HCT116 (cell line): ENCODE measurements at regions not wholly inside any gene's neighbourhood (a gene's known extent, or its start where the extent isn't known, plus 50 kb on each side); places are given as distances from the start of the nearest gene placed in this dataset.

Experiments used
- ATAC-seq: fragments of 200-7000 bp; cut with Tn5 transposase; 2 replicates; pipeline ENCODE4 v1.9.1; 2020; ENCODE audit warnings: mild to moderate bottlenecking, moderate library complexity
- BruUV-seq: library from RNA; stranded (reverse); fragments of 400-500 nt; replicated peaks from 2 replicates; lab custom pipeline; 2021; lab: Mats Ljungman, UMichigan
- CTCF ChIA-PET: fragments of 300-600 bp; sonication (Branson Sonifier 250); formaldehyde crosslinking; loops from one replicate; lab custom pipeline; 2021; ENCODE audit warnings: antibody characterized with exemption; lab: Charles Lee
- POLR2A ChIA-PET: fragments of 300-600, 350-600 bp; sonication (Branson Sonifier 250); formaldehyde crosslinking; loops from one replicate; lab custom pipeline; 2021; ENCODE audit warnings: antibody characterized with exemption; lab: Charles Lee
- RAD21 ChIA-PET, 2 experiments: fragments of 300-600 bp; sonication (Branson Sonifier 250); formaldehyde crosslinking; loops; one replicate each; lab custom pipeline; 2023; ENCODE audit warnings: low total read pairs in 2 of 2; ENCODE audit not compliant: uncharacterized antibody in 2 of 2, unreplicated experiment in 2 of 2, low non-redundant PET in 1 of 2; lab: Charles Lee
- DNase-seq: peaks from one replicate; pipeline ENCODE4 v3.0.0-alpha.2; 2010; ENCODE audit warnings: low read depth, low spot score
- H2AFZ ChIP-seq: fragments of 200-600 bp; shearing (Covaris generic), sonication (generic); 2 replicates; pipeline ENCODE4 v1.6.1; 2017; ENCODE audit warnings: low read depth, mixed run types, mixed read lengths, antibody characterized with exemption, low read length; ENCODE audit not compliant: poor library complexity, severe bottlenecking
- H3K27ac ChIP-seq: 2 replicates; pipeline ENCODE4 v1.5.1; 2012; ENCODE audit warnings: low read depth, low read length
- H3K27me3 ChIP-seq: fragments of 200-600 bp; sonication (generic); 2 replicates; pipeline ENCODE4 v1.6.1; 2016; ENCODE audit warnings: mixed run types, low read length, mixed read lengths; ENCODE audit not compliant: insufficient read depth
- H3K36me3 ChIP-seq, 2 experiments: fragments of 200-500 bp in 1 of 2; fragments of 200-600 bp in 1 of 2; sonication (Bioruptor generic) in 1 of 2; sonication (generic) in 1 of 2; 2 replicates each; pipeline versions ENCODE4 v1.5.1 to v1.6.1; 2014 to 2016; ENCODE audit warnings: low read length in 2 of 2, inconsistent platforms in 1 of 2, mixed read lengths in 1 of 2, mixed run types in 1 of 2; ENCODE audit not compliant: insufficient read depth in 2 of 2, control insufficient read depth in 1 of 2
- H3K4me1 ChIP-seq, 2 experiments: fragments of 200-600 bp in 1 of 2; sonication (generic) in 1 of 2; 2 replicates each; pipeline versions ENCODE4 v1.5.1 to v1.6.1; 2012 to 2017; ENCODE audit warnings: low read length in 2 of 2, inconsistent platforms in 1 of 2, mild to moderate bottlenecking in 1 of 2, mixed read lengths in 1 of 2, mixed run types in 1 of 2, moderate library complexity in 1 of 2; ENCODE audit not compliant: insufficient read depth in 2 of 2, control insufficient read depth in 1 of 2
- H3K4me2 ChIP-seq: fragments of 200-600 bp; sonication (generic); 2 replicates; pipeline ENCODE4 v1.6.1; 2017; ENCODE audit warnings: mixed run types, low read length, mixed read lengths
- H3K4me3 ChIP-seq, 2 experiments: fragments of 200-600 bp in 1 of 2; sonication (generic) in 1 of 2; replicated peaks in 1 of 2; 2 replicates each; pipeline ENCODE4 v1.5.1; 2011 to 2016; ENCODE audit warnings: low read length in 2 of 2, control low read depth in 1 of 2, low read depth in 1 of 2, mild to moderate bottlenecking in 1 of 2, mixed read lengths in 1 of 2, mixed run types in 1 of 2
- H3K79me2 ChIP-seq: fragments of 200-600 bp; sonication (generic); 2 replicates; pipeline ENCODE4 v1.6.1; 2017; ENCODE audit warnings: mild to moderate bottlenecking, mixed run types, low read length, moderate library complexity, mixed read lengths; ENCODE audit not compliant: insufficient read depth
- H3K9ac ChIP-seq: fragments of 200-600 bp; sonication (generic); 2 replicates; pipeline ENCODE4 v1.6.1; 2016; ENCODE audit warnings: low read length, mixed read lengths
- H3K9me2 ChIP-seq: fragments of 200-600 bp; sonication (generic), shearing (Covaris generic); 2 replicates; pipeline ENCODE4 v1.6.1; 2017; ENCODE audit warnings: mixed run types, mild to moderate bottlenecking, moderate library complexity; ENCODE audit not compliant: insufficient read depth
- H3K9me3 ChIP-seq, 2 experiments: fragments of 200-500 bp in 1 of 2; fragments of 200-600 bp in 1 of 2; sonication (Bioruptor generic) in 1 of 2; sonication (generic) in 1 of 2; 2 replicates each; pipeline ENCODE4 v1.6.1; 2014 to 2017; ENCODE audit warnings: low read length in 2 of 2, mixed read lengths in 2 of 2, inconsistent platforms in 1 of 2, low read depth in 1 of 2, mild to moderate bottlenecking in 1 of 2, mixed run types in 1 of 2, moderate library complexity in 1 of 2; ENCODE audit not compliant: control insufficient read depth in 1 of 2, insufficient read depth in 1 of 2
- H4K20me1 ChIP-seq: fragments of 200-600 bp; sonication (generic), shearing (Covaris generic); 2 replicates; pipeline ENCODE4 v1.6.1; 2017; ENCODE audit warnings: mixed run types, mild to moderate bottlenecking, moderate library complexity; ENCODE audit not compliant: insufficient read depth
- ATF3 ChIP-seq: IDR thresholded peaks from 2 replicates; pipeline ENCODE4 v1.6.1; 2012
- CBX3 ChIP-seq: IDR thresholded peaks from 2 replicates; pipeline ENCODE4 v1.6.1; 2012; ENCODE audit warnings: low read depth
- CEBPB ChIP-seq: IDR thresholded peaks from 2 replicates; pipeline ENCODE4 v1.6.1; 2012; ENCODE audit warnings: low read depth
- EGR1 ChIP-seq: IDR thresholded peaks from 2 replicates; pipeline ENCODE4 v1.6.1; 2012; ENCODE audit warnings: low read depth
- ELF1 ChIP-seq: IDR thresholded peaks from 2 replicates; pipeline ENCODE4 v1.6.1; 2012; ENCODE audit warnings: low read depth, borderline replicate concordance
- EZH2 ChIP-seq: fragments of 200-600 bp; sonication (generic); IDR thresholded peaks from 2 replicates; pipeline ENCODE4 v1.6.1; 2017; ENCODE audit warnings: antibody characterized with exemption, mixed run types
- EZH2phosphoT487 ChIP-seq: fragments of 200-600 bp; IDR thresholded peaks from 2 replicates; pipeline ENCODE4 v1.6.1; 2018; ENCODE audit warnings: antibody characterized with exemption, borderline replicate concordance
- FOSL1 ChIP-seq: IDR thresholded peaks from 2 replicates; pipeline ENCODE4 v1.6.1; 2012; ENCODE audit warnings: low read depth
- MAX ChIP-seq: IDR thresholded peaks from 2 replicates; pipeline ENCODE4 v1.6.1; 2012
- POLR2A ChIP-seq: IDR thresholded peaks from 2 replicates; pipeline ENCODE4 v1.7.0; 2011; ENCODE audit warnings: borderline replicate concordance; ENCODE audit not compliant: insufficient read depth, insufficient read length; ENCODE audit errors: extremely low read depth
- RAD21 ChIP-seq: IDR thresholded peaks from 2 replicates; pipeline ENCODE4 v1.6.1; 2012; ENCODE audit warnings: low read depth, mild to moderate bottlenecking
- SIN3A ChIP-seq: IDR thresholded peaks from 2 replicates; pipeline ENCODE4 v1.6.1; 2012; ENCODE audit warnings: low read depth
- SP1 ChIP-seq: IDR thresholded peaks from 2 replicates; pipeline ENCODE4 v1.6.1; 2012; ENCODE audit warnings: low read depth
- SRF ChIP-seq: IDR thresholded peaks from 2 replicates; pipeline ENCODE4 v1.6.1; 2012; ENCODE audit warnings: low read depth
- TCF7L2 ChIP-seq: IDR thresholded peaks from 2 replicates; pipeline ENCODE4 v1.7.0; 2011; ENCODE audit warnings: borderline replicate concordance, inconsistent platforms; ENCODE audit not compliant: insufficient read depth, insufficient read length; ENCODE audit errors: extremely low read depth
- ZBTB33 ChIP-seq: IDR thresholded peaks from 2 replicates; pipeline ENCODE4 v1.6.1; 2011; ENCODE audit warnings: mild to moderate bottlenecking, low read length, moderate library complexity; ENCODE audit not compliant: insufficient replicate concordance; ENCODE audit errors: extremely low read depth
- ZFX ChIP-seq: fragments of 450-650 bp; IDR thresholded peaks from 2 replicates; pipeline ENCODE4 v1.6.1; 2017
- ZNF274 ChIP-seq: fragments of 200-500 bp; sonication (Bioruptor generic); IDR thresholded peaks from 2 replicates; pipeline ENCODE4 v1.6.1; 2014; ENCODE audit warnings: mild to moderate bottlenecking, low read depth, low read length, inconsistent platforms
- intact Hi-C: fragments of 100-400 bp; cut with micrococcal nuclease; formaldehyde crosslinking; loops from 2 replicates; pipeline ENCODE4 v1.10.0; 2022
- TF ChIP-seq, protein P1 (sequence below), 3 experiments: fragments of 200-600 bp in 1 of 3; sonication (generic) in 1 of 3; IDR thresholded peaks in 2 of 3; conservative IDR thresholded peaks in 1 of 3; 2 replicates each; pipeline ENCODE4 v1.5.1; 2012 to 2017; ENCODE audit warnings: low read depth in 2 of 3, low read length in 2 of 3, antibody characterized with exemption in 1 of 3, borderline replicate concordance in 1 of 3, control low read depth in 1 of 3, mild to moderate bottlenecking in 1 of 3, mixed read lengths in 1 of 3, mixed run types in 1 of 3, moderate library complexity in 1 of 3; ENCODE audit not compliant: insufficient read depth in 1 of 3
- TF ChIP-seq, protein P2 (sequence below): IDR thresholded peaks from 2 replicates; pipeline ENCODE4 v1.6.1; 2012; ENCODE audit warnings: low read depth

GRCh38 chr3:178369811-178370210 is 166.4 kb upstream of the KCNMB2 start:
- Histone ChIP-seq H3K36me3 (no peaks in the 10 kb centered on the region), H3K4me2 (no peak overlapping the region), H3K27me3 (no peaks in the 10 kb centered on the region), H3K27ac (no peak overlapping the region), H3K79me2 (no peaks in the 10 kb centered on the region), H3K9me3 (no peaks in the 10 kb centered on the region), H3K4me1 (no peaks in the 10 kb centered on the region), H3K9ac (no peak overlapping the region), H3K4me3 (no peak overlapping the region), H4K20me1 (no peaks in the 10 kb centered on the region), H3K9me2 (no peaks in the 10 kb centered on the region), H2AFZ (no peak overlapping the region)
- ATAC-seq: no peak
- POLR2A ChIA-PET: no interaction called here
- RAD21 ChIA-PET: no interaction called here
- intact Hi-C loops: no loop called here
- CTCF ChIA-PET: no interaction called here
- DNase-seq: no peak
- TF ChIP-seq ELF1: no peak
- TF ChIP-seq SIN3A: no peak
- TF ChIP-seq, protein P1, sequence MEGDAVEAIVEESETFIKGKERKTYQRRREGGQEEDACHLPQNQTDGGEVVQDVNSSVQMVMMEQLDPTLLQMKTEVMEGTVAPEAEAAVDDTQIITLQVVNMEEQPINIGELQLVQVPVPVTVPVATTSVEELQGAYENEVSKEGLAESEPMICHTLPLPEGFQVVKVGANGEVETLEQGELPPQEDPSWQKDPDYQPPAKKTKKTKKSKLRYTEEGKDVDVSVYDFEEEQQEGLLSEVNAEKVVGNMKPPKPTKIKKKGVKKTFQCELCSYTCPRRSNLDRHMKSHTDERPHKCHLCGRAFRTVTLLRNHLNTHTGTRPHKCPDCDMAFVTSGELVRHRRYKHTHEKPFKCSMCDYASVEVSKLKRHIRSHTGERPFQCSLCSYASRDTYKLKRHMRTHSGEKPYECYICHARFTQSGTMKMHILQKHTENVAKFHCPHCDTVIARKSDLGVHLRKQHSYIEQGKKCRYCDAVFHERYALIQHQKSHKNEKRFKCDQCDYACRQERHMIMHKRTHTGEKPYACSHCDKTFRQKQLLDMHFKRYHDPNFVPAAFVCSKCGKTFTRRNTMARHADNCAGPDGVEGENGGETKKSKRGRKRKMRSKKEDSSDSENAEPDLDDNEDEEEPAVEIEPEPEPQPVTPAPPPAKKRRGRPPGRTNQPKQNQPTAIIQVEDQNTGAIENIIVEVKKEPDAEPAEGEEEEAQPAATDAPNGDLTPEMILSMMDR (IDR thresholded peaks at IDR 0.05 in 2 of 3, conservative IDR thresholded peaks at IDR 0.05 in 1 of 3; ENCODE audit: borderline replicate concordance in 1 of 3, insufficient read depth in 1 of 3, low read depth in 2 of 3, low read length in 2 of 3): no peak
- no peak for TF ChIP-seq EZH2phosphoT487
- TF ChIP-seq ATF3: no peak
- TF ChIP-seq CEBPB: no peak
- TF ChIP-seq RAD21: no peak
- no peak for TF ChIP-seq SRF
- TF ChIP-seq, protein P2, sequence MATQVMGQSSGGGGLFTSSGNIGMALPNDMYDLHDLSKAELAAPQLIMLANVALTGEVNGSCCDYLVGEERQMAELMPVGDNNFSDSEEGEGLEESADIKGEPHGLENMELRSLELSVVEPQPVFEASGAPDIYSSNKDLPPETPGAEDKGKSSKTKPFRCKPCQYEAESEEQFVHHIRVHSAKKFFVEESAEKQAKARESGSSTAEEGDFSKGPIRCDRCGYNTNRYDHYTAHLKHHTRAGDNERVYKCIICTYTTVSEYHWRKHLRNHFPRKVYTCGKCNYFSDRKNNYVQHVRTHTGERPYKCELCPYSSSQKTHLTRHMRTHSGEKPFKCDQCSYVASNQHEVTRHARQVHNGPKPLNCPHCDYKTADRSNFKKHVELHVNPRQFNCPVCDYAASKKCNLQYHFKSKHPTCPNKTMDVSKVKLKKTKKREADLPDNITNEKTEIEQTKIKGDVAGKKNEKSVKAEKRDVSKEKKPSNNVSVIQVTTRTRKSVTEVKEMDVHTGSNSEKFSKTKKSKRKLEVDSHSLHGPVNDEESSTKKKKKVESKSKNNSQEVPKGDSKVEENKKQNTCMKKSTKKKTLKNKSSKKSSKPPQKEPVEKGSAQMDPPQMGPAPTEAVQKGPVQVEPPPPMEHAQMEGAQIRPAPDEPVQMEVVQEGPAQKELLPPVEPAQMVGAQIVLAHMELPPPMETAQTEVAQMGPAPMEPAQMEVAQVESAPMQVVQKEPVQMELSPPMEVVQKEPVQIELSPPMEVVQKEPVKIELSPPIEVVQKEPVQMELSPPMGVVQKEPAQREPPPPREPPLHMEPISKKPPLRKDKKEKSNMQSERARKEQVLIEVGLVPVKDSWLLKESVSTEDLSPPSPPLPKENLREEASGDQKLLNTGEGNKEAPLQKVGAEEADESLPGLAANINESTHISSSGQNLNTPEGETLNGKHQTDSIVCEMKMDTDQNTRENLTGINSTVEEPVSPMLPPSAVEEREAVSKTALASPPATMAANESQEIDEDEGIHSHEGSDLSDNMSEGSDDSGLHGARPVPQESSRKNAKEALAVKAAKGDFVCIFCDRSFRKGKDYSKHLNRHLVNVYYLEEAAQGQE: no peak
- TF ChIP-seq SP1: no peak
- TF ChIP-seq ZFX: no peak
- TF ChIP-seq ZNF274: no peak
- TF ChIP-seq POLR2A: no peak
- TF ChIP-seq CBX3: no peak
- TF ChIP-seq EGR1: no peak
- TF ChIP-seq EZH2: no peak
- TF ChIP-seq MAX: no peak
- TF ChIP-seq TCF7L2: no peak
- no peak for TF ChIP-seq FOSL1
- no peak for TF ChIP-seq ZBTB33
- BruUV-seq: no TSS peak
